SK-N-SH treated with all-trans-retinoic acid at 6 μM for 48 hours (cell line): ENCODE measurements at regions not wholly inside any gene's neighbourhood (a gene's known extent, or its start where the extent isn't known, plus 50 kb on each side); places are given as distances from the start of the nearest gene placed in this dataset.

Experiments used
- ARNTL ChIP-seq: fragments of 450-650 bp; formaldehyde crosslinking; IDR thresholded peaks from 2 replicates; pipeline ENCODE4 v1.5.0; 2020; ENCODE audit warnings: low read depth, mild to moderate bottlenecking, moderate library complexity, borderline replicate concordance
- BACH2 ChIP-seq: fragments of 250-450 bp; sonication (Bioruptor Pico); IDR thresholded peaks from 2 replicates; pipeline ENCODE4 v1.9.0; 2021; ENCODE audit warnings: mild to moderate bottlenecking, borderline replicate concordance
- PATZ1 ChIP-seq: fragments of 250-450 bp; sonication (Bioruptor Pico); IDR thresholded peaks from 2 replicates; pipeline ENCODE4 v1.8.0; 2020; ENCODE audit warnings: mild to moderate bottlenecking, moderate library complexity, borderline replicate concordance
- SNAI2 ChIP-seq: fragments of 250-450 bp; sonication (Bioruptor Pico); IDR thresholded peaks from 2 replicates; pipeline ENCODE4 v1.5.0; 2020; ENCODE audit warnings: mild to moderate bottlenecking, moderate library complexity
- ZC3H10 ChIP-seq: fragments of 250-450 bp; sonication (Bioruptor Pico); IDR thresholded peaks from 2 replicates; pipeline ENCODE4 v1.5.1; 2021; ENCODE audit warnings: mild to moderate bottlenecking, moderate library complexity
- ZFP30 ChIP-seq: fragments of 450-650 bp; formaldehyde crosslinking; IDR thresholded peaks from 2 replicates; pipeline ENCODE4 v1.5.0; 2022; ENCODE audit warnings: mild to moderate bottlenecking, moderate library complexity

- TF ChIP-seq BACH2 (CRISPR knock-in tag) (no peak), ZFP30 (no peak), ZC3H10 (no peak), PATZ1 (no peak), ARNTL (CRISPR knock-in tag) (no peak), SNAI2 (no peak)
Observed at GRCh38 chr6:20271818-20272217, 59.5 kb upstream of the MBOAT1 start.
